ENCODE measurements at regions not wholly inside any gene's neighbourhood (a gene's known extent, or its start where the extent isn't known, plus 50 kb on each side); places are given as distances from the start of the nearest gene placed in this dataset.
A peak's percentile ranks its signal among the peaks of the same experiment; 100 is the strongest.
"Not testable (repeated sequence)": the region's sequence is repeated elsewhere in the genome, so short reads cannot be mapped to it uniquely, and the experiment has no call there.

- DNase-seq, result not testable (repeated sequence)
These were observed 85.1 kb upstream of the MAP4 start for GRCh38 chr3:48101301-48101650.

GRCh38 chr3:48092270-48092669, 76.1 kb upstream of the MAP4 start:
- DNase-seq, result no peak

GRCh38 chr3:48090166-48090939, 74.1 kb upstream of the MAP4 start:
- no peak for DNase-seq

DNA sequence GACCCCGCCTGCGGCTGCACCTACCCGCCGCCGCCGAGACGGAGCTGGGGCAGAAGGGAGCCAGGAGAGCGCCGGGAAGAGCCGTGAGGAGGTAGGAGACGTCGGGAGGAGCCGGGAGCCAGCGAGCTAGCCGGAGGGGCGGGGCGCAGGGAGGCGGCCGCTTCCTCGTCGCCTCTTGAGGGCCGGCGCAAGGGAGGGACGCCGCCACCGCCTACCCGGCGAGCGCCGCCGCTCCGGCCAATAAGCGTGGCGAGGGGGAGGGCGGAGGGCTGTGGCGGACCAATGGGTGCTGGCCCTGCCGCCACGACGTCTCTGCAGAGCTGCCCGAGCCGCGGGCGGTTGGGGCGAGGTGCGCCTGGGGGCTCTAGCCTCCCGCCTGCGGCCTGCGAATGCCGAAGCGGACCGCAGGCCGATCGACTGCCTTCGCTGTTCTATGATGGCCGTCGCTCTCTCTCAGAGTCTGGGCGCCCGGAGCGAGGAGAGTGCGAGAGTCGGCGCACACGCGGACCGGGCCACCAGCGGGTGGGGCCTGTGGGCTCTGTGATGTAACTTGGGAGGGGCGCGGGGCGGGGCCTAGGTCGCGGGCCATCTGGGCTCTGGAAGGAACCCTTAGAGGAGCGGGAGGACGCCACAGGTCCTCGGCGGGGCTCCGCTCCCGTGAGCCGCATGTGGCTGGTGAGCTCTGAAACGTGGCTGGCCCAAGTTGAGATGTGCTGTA, 72.7 kb upstream of the MAP4 start:
- DNase-seq, result peak; percentile 77

DNA sequence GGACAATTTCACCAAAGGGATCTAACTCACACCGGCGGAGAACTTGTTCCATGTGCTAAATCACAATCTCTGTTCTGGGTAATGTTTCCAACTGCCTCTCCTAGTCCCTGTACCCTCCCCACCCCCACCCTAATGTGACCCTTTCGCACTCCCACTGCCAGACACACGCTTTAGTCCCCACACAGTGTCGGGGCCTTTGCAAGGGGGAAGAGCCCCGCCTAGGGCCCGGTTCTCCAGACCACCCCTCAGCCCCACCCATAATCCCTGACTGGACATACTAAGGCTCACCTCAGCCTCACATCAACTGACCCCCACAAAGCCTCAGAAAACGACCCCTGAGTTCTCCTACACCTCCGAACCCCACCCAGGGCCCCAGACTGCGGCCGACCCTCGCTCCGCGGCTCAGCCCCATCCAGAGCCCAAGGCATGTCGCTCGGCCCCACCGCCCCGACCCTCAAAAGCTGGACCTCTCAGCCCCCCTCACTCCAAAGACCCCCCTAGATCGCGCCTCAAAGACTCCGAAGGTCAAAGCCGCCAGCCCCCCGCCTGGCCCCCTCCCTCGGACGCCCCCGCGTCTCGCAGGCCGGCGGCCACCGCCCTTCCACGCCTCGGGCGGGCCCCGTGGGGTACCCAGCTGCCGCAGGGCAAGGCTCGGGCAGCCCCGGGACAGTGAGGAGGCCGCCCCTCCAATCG, 72.0 kb upstream of the MAP4 start:
- no peak for DNase-seq

GRCh38 chr3:48086705-48087104, 70.5 kb upstream of the MAP4 start:
- DNase-seq, result no peak

DNA sequence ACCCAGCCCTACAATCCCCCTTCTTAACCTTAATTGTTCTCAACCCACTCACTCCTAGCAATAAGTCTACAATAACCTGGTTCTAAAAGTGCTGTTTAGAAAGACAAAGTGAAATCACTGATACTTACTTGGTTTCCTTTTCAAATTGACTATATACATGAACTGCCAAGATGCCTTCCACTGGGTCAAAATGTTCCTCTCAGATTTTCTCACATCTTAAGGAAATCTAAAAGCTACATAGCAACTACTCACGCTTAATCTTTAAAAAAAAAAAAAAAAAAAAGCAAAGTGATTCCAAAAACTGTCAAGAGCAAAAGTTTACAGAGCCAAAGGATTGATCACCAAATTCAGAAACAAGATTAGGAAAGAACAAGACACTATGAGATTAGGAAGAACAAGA, 68.7 kb upstream of the MAP4 start:
- DNase-seq, result no peak

DNA sequence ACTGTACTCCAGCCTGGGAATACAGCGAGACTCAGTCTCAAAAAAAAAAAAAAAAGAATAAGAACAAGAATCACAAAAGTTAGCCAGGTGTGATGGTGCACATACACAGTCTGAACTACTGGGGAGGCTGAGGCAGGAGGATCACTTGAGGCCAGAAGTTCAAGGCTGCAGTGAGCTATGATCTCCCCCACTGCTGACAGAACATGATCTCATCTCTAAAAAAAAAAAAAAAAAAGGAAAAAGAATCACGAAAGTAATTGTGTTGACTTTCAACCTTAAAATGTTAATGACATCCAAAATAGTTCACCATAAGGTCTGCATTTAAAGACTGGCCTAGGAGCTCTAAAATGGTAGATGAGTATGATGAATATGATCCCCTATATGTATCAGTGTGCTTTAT, 68.0 kb upstream of the MAP4 start:
- no peak for DNase-seq

GRCh38 chr3:48082580-48083184, 66.5 kb upstream of the MAP4 start:
- no peak for DNase-seq

DNA sequence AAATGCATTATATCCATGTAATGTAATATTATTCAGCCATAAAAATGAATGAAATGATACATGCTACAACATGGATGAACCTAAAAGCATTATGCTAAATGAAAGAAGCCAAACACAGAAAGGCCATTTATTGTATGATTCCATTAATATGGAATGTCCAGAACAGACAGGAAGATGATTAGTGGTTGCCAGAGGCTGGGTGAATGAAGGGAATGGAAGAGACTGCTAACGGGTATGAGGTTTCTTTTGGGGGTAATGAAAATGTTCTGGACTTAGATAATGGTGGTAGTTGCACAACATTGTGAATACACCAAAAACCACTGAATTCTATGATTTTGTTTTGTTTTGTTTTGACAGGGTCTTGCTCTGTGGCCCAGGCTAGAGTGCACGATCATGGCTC, 61.6 kb upstream of the MAP4 start:
- DNase-seq, result no peak

- DNase-seq, result no peak
These were observed 53.8 kb upstream of the MAP4 start for GRCh38 chr3:48070030-48070429.

- no peak for DNase-seq
These were observed 53.1 kb upstream of the MAP4 start for GRCh38 chr3:48069339-48069738.

- DNase-seq, result no peak
These were observed 52.7 kb upstream of the MAP4 start for GRCh38 chr3:48068886-48069285.

DNA sequence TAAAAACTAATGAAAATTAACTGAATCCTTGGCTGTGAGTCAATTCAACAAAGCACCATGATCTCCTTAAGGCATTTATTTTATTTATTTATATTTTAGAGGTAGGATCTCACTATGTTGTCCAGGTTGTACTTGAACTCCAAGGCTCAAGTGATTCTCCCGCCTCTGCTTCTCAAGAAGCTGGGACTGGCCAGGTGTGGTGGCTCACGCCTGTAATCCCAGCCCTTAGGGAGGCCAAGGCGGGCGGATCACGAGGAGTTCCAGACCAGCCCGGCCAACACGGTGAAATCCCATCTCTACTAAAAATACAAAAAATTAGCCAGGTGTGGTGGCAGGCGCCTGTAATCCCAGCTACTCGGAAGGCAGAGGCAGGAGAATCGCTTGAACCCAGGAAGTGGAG, 52.1 kb upstream of the MAP4 start:
- DNase-seq, result not testable (repeated sequence)

GRCh38 chr3:48067271-48067670, 51.1 kb upstream of the MAP4 start:
- no peak for DNase-seq

Data from DMS 273 treated with DMSO at 0.1 percent for 48 hours (cell line).